SJCRH30 (cell line): ENCODE measurements at regions not wholly inside any gene's neighbourhood (a gene's known extent, or its start where the extent isn't known, plus 50 kb on each side); places are given as distances from the start of the nearest gene placed in this dataset.

ENCODE experiments used
- DNase-seq, 2 experiments: peaks; one replicate each; pipeline ENCODE4 v3.0.0-alpha.2; 2015 to 2020
- H3K27ac ChIP-seq: fragments of 250-450 bp; sonication (Bioruptor Pico); 2 replicates; pipeline ENCODE4 v1.5.1; 2020; ENCODE audit warnings: mild to moderate bottlenecking, moderate library complexity
- H3K27me3 ChIP-seq: fragments of 250-450 bp; sonication (Bioruptor Pico); 2 replicates; pipeline ENCODE4 v1.5.1; 2020; ENCODE audit warnings: mild to moderate bottlenecking, moderate library complexity
- H3K36me3 ChIP-seq: fragments of 250-450 bp; sonication (Bioruptor Pico); 2 replicates; pipeline ENCODE4 v1.5.1; 2020; ENCODE audit warnings: mild to moderate bottlenecking, moderate library complexity
- H3K4me1 ChIP-seq: fragments of 250-450 bp; sonication (Bioruptor Pico); 2 replicates; pipeline ENCODE4 v1.5.1; 2020; ENCODE audit warnings: mild to moderate bottlenecking, moderate library complexity
- H3K4me3 ChIP-seq: fragments of 250-450 bp; sonication (Bioruptor Pico); 2 replicates; pipeline ENCODE4 v1.5.1; 2020; ENCODE audit warnings: mild to moderate bottlenecking, moderate library complexity
- H3K9me3 ChIP-seq: fragments of 250-450 bp; sonication (Bioruptor Pico); replicated peaks from 2 replicates; pipeline ENCODE4 v1.5.1; 2020; ENCODE audit warnings: mild to moderate bottlenecking, moderate library complexity

GRCh38 chr5:8227112-8227511 lies 358.2 kb downstream of the MTRR start:
- Histone ChIP-seq H3K27me3 (no peaks in the 10 kb centered on the region), H3K36me3 (no peaks in the 10 kb centered on the region), H3K27ac (no peak overlapping the region), H3K4me3 (no peak overlapping the region), H3K9me3 (no peaks in the 10 kb centered on the region), H3K4me1 (no peaks in the 10 kb centered on the region)
- DNase-seq, result no peak

DNA sequence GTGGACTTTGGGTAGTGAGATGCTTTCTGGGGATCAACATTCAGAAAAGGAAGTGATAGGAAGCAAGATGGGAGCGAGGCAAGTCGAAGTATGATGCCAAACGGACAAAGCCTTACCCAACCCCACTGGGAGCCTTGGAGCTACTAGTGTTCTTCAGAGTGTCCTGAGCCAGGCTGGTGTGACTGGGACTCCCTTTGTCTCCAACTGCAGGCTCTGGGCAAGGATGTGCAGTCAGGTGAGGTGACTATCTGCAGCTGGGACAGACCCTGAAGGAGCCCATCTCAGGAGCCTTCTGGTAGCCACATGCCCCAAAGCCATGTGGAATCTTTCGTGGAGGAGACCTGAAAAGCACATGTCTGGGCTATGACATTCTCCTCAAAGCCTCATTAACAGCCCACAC lies 360.6 kb downstream of the MTRR start:
- no peaks in the 10 kb centered on the region for H3K36me3 ChIP-seq
- H3K27me3 ChIP-seq, result no peaks in the 10 kb centered on the region
- no peak overlapping the region for H3K27ac ChIP-seq
- DNase-seq, result no peak
- no peak overlapping the region for H3K4me3 ChIP-seq
- H3K4me1 ChIP-seq, result no peaks in the 10 kb centered on the region
- H3K9me3 ChIP-seq, result no peaks in the 10 kb centered on the region

GRCh38 chr5:8230868-8231267 lies 361.9 kb downstream of the MTRR start:
- no peak overlapping the region for H3K27ac ChIP-seq
- no peaks in the 10 kb centered on the region for H3K27me3 ChIP-seq
- H3K4me3 ChIP-seq, result no peak overlapping the region
- no peak for DNase-seq
- no peaks in the 10 kb centered on the region for H3K36me3 ChIP-seq
- no peaks in the 10 kb centered on the region for H3K9me3 ChIP-seq
- H3K4me1 ChIP-seq, result no peaks in the 10 kb centered on the region

GRCh38 chr5:8233479-8233878 lies 364.5 kb downstream of the MTRR start:
- Histone ChIP-seq H3K27ac (no peak overlapping the region), H3K4me3 (no peak overlapping the region), H3K9me3 (no peaks in the 10 kb centered on the region), H3K27me3 (no peaks in the 10 kb centered on the region), H3K4me1 (no peaks in the 10 kb centered on the region), H3K36me3 (no peaks in the 10 kb centered on the region)
- DNase-seq, result no peak

DNA sequence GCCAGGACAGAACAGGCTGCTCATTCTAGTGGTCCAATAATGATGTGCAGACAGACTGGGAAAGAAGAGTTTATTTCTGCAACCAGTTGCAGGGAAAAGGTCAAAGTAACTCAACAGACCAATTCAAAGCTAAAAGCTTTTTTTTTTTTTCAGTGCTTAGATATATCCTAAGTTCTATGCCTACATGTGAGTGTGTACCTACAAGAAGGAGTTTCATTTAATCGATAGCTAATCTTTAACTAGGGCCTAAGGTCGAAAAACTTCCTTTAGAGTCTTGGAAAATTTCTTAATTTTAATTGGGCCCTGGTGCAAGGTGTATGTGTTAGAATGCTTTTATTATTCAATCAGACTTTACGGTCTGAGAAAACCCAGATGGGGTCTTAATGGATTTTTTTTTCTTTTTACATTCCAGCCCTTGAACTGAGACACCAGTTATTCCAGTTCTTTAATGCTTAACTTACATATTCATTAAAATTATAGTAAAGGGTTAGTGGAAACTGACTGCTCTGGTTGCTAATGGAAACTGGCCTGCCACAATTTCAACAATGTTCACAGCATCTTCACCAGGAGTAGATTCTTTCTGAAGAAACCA lies 365.3 kb downstream of the MTRR start:
- Histone ChIP-seq H3K27me3 (no peaks in the 10 kb centered on the region), H3K36me3 (no peaks in the 10 kb centered on the region), H3K4me3 (no peak overlapping the region), H3K4me1 (no peaks in the 10 kb centered on the region), H3K9me3 (no peaks in the 10 kb centered on the region), H3K27ac (no peak overlapping the region)
- no peak for DNase-seq

DNA sequence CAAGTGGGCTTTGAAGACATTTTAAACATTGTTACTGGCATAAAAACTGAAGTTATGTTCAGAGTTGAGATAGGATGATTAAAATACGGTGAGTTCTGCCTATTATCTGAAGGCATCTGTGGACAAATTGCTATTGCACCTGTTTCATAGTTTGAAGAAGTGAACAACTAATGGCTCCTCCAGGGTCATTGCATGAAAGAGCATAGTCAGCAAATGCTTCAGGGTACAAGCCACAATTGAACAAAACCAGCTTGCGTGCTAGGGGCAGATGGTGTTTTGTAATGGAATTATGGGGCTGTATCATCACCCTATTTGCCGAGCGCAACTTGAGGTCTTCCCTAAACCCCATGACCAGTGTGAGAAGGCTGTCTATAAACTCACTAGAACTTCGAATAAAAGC lies 369.1 kb downstream of the MTRR start:
- Histone ChIP-seq H3K36me3 (no peaks in the 10 kb centered on the region), H3K27ac (no peak overlapping the region), H3K27me3 (no peaks in the 10 kb centered on the region), H3K9me3 (no peaks in the 10 kb centered on the region), H3K4me3 (no peak overlapping the region), H3K4me1 (no peaks in the 10 kb centered on the region)
- no peak for DNase-seq

DNA sequence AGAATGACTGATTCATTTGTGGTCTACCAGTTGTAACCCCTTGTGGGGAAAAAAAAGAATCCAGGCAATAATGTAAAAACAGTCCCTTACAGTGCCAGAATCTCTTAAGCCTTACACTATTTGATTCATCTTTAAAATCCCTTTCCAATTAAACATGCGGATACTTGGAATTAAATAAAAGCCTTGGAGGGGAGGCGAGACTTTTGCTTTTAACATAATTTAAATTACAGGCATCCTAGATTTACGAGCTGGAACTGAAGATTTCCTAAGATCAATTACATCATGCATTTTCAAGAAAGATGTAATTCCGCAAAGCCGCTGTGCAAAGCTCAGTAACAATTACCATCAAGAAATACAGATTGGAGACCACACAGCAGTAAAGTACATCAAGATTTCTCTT lies 370.2 kb downstream of the MTRR start:
- Histone ChIP-seq H3K27me3 (no peaks in the 10 kb centered on the region), H3K27ac (no peak overlapping the region), H3K36me3 (no peaks in the 10 kb centered on the region), H3K4me1 (no peaks in the 10 kb centered on the region), H3K4me3 (no peak overlapping the region), H3K9me3 (no peaks in the 10 kb centered on the region)
- DNase-seq, result no peak

DNA sequence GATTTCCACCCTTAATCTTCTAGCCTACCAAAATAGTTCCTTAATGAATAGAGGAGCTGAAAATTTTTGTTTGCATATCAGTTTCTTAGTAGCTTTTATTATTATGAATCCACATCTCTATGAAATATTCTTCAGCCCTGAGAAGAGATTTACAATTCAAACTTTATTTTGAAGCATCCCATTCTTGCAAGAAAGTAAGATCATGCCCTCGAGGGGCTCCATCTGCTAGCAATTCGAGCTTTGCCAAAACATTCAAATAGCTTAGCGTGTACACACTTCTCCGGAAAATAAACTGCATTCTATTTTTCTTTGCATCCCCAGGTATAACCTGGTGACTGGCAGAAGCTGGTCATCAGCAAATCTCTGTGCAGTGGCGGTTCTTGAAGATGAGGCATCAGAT lies 370.7 kb downstream of the MTRR start:
- Histone ChIP-seq H3K4me3 (no peak overlapping the region), H3K36me3 (no peaks in the 10 kb centered on the region), H3K4me1 (no peaks in the 10 kb centered on the region), H3K27me3 (no peaks in the 10 kb centered on the region), H3K9me3 (no peaks in the 10 kb centered on the region), H3K27ac (no peak overlapping the region)
- DNase-seq, result no peak

GRCh38 chr5:8241076-8241475 lies 372.1 kb downstream of the MTRR start:
- Histone ChIP-seq H3K4me1 (no peaks in the 10 kb centered on the region), H3K27me3 (no peaks in the 10 kb centered on the region), H3K27ac (no peak overlapping the region), H3K9me3 (no peaks in the 10 kb centered on the region), H3K36me3 (no peaks in the 10 kb centered on the region), H3K4me3 (no peak overlapping the region)
- no peak for DNase-seq

DNA sequence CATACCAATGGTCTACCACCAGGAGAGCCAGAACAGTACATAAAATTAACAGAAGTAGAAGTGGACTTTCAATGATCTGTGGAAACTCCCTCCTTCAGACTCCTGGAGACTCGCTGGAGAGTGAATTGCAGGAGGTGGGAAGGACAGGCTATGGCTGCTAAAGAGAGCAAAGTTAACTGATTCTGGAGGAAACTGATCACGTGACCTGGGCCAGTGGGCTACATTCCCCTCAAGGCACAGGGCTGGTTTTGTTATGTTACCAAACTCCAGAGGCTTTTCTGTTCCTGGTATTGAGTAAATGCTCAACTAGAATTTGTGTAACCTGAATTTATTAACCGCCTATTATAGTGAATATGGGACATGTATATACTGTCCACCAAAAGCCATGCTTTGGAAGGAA lies 372.6 kb downstream of the MTRR start:
- Histone ChIP-seq H3K4me3 (no peak overlapping the region), H3K27me3 (no peaks in the 10 kb centered on the region), H3K4me1 (no peaks in the 10 kb centered on the region), H3K9me3 (no peaks in the 10 kb centered on the region), H3K27ac (no peak overlapping the region), H3K36me3 (no peaks in the 10 kb centered on the region)
- no peak for DNase-seq

DNA sequence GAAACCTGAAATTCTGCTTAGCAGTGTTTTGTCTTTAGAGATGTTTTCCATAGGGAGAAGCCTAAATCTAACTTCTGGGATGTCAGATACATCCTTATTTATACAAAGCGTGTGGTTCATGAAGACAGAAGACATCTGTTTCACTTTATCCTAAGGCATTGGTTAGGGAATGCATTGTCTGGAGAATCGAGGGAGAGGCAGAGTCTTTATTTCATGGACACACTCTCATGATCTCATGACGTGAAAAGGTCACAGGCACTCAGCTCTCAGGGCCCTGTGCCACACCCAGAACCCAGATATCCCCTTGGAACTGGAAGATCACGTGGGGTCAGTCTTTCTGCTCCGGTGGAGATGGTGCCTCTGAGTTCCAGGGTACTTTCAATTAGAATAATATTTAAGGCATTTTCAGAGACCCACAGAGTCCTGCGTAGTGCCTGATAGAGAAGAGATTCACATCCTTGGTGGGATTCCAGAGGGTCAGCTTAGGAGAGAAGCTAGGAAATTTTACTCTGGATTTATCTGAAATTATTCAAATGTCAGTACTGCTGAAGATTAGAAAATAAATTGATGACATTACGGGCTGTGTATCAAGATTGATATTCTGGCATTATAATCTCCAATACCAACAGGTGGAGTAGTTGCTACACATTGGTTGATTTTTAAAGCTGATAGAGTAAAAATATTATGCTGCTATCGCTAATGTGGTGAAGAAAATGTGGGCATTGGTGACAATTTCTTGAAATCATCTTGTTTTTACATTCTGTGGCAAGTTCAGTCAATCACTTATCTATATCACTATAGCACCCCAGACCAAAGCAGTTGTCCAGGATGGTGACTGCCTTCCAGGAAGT lies 378.3 kb downstream of the MTRR start:
- Histone ChIP-seq H3K4me3 (no peak overlapping the region), H3K27ac (no peak overlapping the region), H3K27me3 (no peaks in the 10 kb centered on the region), H3K4me1 (no peaks in the 10 kb centered on the region), H3K36me3 (no peaks in the 10 kb centered on the region), H3K9me3 (no peaks in the 10 kb centered on the region)
- DNase-seq, result no peak

DNA sequence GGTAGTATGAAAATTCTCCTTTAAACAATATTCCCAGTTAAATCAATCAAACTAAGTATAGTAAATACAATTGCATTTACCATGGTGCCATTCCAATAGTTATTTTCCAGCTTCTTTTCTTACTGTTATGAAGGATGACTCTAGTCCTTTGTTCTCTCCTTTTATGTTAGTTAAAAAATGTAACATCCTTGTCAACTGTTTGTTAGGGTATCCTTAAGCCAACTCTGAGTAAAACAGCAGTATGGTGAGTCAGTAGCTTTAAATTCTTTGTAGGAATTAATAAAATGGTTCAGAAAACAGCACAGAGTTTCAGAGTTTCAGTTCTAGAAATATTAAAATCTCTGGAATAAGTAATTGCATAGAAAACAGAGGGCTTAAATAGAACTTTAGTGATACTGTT lies 384.4 kb downstream of the MTRR start:
- H3K4me3 ChIP-seq, result no peak overlapping the region
- H3K4me1 ChIP-seq, result no peaks in the 10 kb centered on the region
- no peaks in the 10 kb centered on the region for H3K9me3 ChIP-seq
- no peaks in the 10 kb centered on the region for H3K36me3 ChIP-seq
- no peak for DNase-seq
- H3K27me3 ChIP-seq, result no peaks in the 10 kb centered on the region
- no peak overlapping the region for H3K27ac ChIP-seq

DNA sequence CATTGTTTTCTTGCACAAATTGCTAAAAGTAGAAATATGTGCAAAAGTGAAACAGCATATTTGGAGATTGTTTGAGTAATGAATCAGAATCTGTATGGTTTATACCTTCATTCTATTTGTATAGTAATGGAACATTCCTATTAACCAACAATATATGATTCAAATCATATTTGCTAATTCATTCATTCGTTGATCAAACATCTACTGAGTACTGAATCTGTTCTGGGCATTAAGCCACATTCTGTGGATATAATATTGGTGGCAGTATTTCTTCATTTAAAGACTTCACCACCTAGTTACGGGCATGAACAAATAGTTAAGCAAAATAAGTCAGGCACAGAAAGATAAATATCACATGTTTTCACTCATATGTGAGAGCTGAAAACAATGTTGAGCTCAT lies 385.7 kb downstream of the MTRR start:
- H3K27ac ChIP-seq, result no peak overlapping the region

DNA sequence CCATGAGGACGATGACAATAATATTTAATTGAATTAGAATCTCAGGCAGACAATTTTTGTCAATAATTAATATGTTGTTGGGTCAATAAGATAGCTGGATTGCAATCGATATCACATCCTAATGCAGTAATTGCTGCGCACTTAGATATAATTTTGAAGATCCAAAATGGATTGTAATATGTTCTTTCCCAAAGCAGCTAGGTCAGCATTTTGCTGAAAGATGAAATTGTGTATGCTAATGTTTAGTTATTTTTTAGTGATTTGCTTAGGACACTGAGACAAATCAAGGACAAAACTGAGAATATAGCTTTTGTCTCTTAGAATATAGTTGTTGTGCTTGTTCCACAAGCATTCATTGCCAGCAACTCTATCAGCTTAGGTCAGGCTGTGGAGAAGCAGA lies 389.9 kb downstream of the MTRR start:
- no peaks in the 10 kb centered on the region for H3K4me1 ChIP-seq
- no peaks in the 10 kb centered on the region for H3K27me3 ChIP-seq
- H3K36me3 ChIP-seq, result no peaks in the 10 kb centered on the region
- no peak for DNase-seq
- H3K4me3 ChIP-seq, result no peak overlapping the region
- H3K27ac ChIP-seq, result no peak overlapping the region
- H3K9me3 ChIP-seq, result no peaks in the 10 kb centered on the region

More for the DNA sequence above, 385.7 kb downstream of the MTRR start:
- no peak for DNase-seq
- H3K27me3 ChIP-seq, result no peaks in the 10 kb centered on the region
- H3K4me1 ChIP-seq, result no peaks in the 10 kb centered on the region
- H3K4me3 ChIP-seq, result no peak overlapping the region
- H3K9me3 ChIP-seq, result no peaks in the 10 kb centered on the region
- no peaks in the 10 kb centered on the region for H3K36me3 ChIP-seq

GRCh38 chr5:8270246-8270645 lies 401.3 kb downstream of the MTRR start:
- Histone ChIP-seq H3K9me3 (no peaks in the 10 kb centered on the region), H3K36me3 (no peaks in the 10 kb centered on the region), H3K27me3 (no peaks in the 10 kb centered on the region), H3K27ac (no peak overlapping the region), H3K4me3 (no peak overlapping the region), H3K4me1 (no peaks in the 10 kb centered on the region)
- DNase-seq, result no peak
